ENCODE measurements at regions not wholly inside any gene's neighbourhood (a gene's known extent, or its start where the extent isn't known, plus 50 kb on each side); places are given as distances from the start of the nearest gene placed in this dataset.

DNA sequence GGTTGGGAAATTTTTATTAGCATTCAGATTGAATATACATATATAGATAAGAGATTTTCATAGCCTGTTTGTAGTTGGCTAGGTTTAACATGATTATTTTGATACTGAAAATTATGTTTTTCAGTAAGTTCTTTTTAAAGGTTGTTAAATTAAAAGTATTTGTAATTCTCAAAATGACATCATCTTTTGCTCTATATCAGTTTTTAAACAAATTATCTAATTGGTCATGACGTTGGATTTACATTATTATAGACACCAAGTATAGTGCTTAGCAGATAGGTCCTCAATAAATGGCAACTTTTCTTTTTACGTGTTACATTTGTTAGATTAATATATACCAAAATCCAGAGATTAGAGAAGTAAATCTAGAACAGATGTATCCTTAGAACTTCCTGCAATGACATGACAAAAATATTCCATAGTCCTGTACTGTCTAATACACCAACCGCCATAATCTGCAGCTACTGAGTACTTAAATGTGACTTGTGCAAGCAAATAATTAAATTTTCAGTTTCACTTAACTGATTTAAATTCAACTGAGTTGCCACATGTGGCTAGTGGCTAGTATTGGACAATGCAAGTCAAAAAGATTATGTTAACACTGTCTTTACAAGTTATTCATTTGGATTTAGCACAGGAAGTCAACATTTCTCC, 1613.1 kb upstream of the TENM3 start:
- Histone ChIP-seq H3K27me3 (ENCODE audit: insufficient read depth, low read depth, severe bottlenecking) (no peaks in the 10 kb centered on the region), H3K27ac (no peak overlapping the region), H3K9me3 (ENCODE audit: severe bottlenecking) (no peaks in the 10 kb centered on the region), H3K4me3 (ENCODE audit: low read depth, low read length) (no peak overlapping the region), H3K36me3 (no peaks in the 10 kb centered on the region)
- TF ChIP-seq, protein P1, sequence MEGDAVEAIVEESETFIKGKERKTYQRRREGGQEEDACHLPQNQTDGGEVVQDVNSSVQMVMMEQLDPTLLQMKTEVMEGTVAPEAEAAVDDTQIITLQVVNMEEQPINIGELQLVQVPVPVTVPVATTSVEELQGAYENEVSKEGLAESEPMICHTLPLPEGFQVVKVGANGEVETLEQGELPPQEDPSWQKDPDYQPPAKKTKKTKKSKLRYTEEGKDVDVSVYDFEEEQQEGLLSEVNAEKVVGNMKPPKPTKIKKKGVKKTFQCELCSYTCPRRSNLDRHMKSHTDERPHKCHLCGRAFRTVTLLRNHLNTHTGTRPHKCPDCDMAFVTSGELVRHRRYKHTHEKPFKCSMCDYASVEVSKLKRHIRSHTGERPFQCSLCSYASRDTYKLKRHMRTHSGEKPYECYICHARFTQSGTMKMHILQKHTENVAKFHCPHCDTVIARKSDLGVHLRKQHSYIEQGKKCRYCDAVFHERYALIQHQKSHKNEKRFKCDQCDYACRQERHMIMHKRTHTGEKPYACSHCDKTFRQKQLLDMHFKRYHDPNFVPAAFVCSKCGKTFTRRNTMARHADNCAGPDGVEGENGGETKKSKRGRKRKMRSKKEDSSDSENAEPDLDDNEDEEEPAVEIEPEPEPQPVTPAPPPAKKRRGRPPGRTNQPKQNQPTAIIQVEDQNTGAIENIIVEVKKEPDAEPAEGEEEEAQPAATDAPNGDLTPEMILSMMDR (IDR thresholded peaks at IDR 0.05; ENCODE audit: low read depth, low read length) = no peak
- no peak for DNase-seq

DNA sequence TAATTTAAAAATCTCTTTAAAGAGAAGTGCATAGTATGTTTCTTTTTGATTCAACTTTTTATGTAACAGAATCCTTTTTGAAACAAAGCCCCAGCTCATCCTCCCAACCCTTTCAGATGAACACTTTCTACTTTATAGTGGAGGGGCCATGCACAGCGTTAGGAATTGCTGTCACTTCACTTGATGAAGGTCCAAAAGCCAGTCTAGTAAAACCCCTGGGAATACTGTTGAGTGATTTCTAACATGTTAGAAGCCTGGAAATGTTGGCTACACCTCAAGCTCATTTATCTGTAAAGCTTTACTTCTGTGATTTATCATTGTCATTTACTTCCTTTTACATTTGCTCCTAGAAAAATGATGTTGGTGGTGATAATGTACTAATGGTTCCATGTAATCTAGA, 1608.9 kb upstream of the TENM3 start:
- Histone ChIP-seq H3K36me3 (no peaks in the 10 kb centered on the region), H3K27ac (no peak overlapping the region), H3K9me3 (ENCODE audit: severe bottlenecking) (no peaks in the 10 kb centered on the region), H3K4me3 (ENCODE audit: low read depth, low read length) (no peak overlapping the region), H3K27me3 (ENCODE audit: insufficient read depth, low read depth, severe bottlenecking) (no peaks in the 10 kb centered on the region)
- no peak for DNase-seq
- TF ChIP-seq, protein P1 (IDR thresholded peaks at IDR 0.05; ENCODE audit: low read depth, low read length) = no peak

DNA sequence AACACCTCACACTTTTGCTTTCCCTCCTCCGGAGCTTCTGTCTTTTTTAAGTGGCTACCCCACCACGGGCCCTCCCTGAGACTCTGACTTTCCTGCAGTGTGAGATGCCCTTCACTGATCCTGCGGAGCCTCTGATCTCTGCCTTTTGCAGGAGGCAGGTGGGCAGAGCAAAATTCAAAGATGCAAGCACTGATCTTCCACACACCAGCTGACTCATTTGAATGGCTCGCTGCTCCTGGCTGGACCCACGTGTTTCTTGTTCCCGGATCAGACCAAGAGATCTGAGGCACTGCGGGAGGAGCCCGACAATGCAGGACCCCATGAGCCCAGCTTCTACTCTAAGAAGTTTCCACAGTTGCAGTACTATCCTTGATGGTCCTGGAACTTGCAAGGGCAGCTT, 1607.9 kb upstream of the TENM3 start:
- Histone ChIP-seq H3K27me3 (ENCODE audit: insufficient read depth, low read depth, severe bottlenecking) (no peaks in the 10 kb centered on the region), H3K36me3 (no peaks in the 10 kb centered on the region), H3K4me3 (ENCODE audit: low read depth, low read length) (no peak overlapping the region), H3K27ac (no peak overlapping the region), H3K9me3 (ENCODE audit: severe bottlenecking) (no peaks in the 10 kb centered on the region)
- TF ChIP-seq, protein P1 (IDR thresholded peaks at IDR 0.05; ENCODE audit: low read depth, low read length) = no peak
- DNase-seq = no peak

GRCh38 chr4:180636696-180637404, 1606.4 kb upstream of the TENM3 start:
- Histone ChIP-seq H3K27me3 (ENCODE audit: insufficient read depth, low read depth, severe bottlenecking) (no peaks in the 10 kb centered on the region), H3K27ac (no peak overlapping the region), H3K4me3 (ENCODE audit: low read depth, low read length) (no peak overlapping the region), H3K9me3 (ENCODE audit: severe bottlenecking) (no peaks in the 10 kb centered on the region), H3K36me3 (no peaks in the 10 kb centered on the region)
- TF ChIP-seq, protein P1 (IDR thresholded peaks at IDR 0.05; ENCODE audit: low read depth, low read length) = no peak
- DNase-seq = no peak

GRCh38 chr4:180637616-180638015, 1605.6 kb upstream of the TENM3 start:
- Histone ChIP-seq H3K27ac (no peak overlapping the region), H3K4me3 (ENCODE audit: low read depth, low read length) (no peak overlapping the region), H3K36me3 (no peaks in the 10 kb centered on the region), H3K9me3 (ENCODE audit: severe bottlenecking) (no peaks in the 10 kb centered on the region), H3K27me3 (ENCODE audit: insufficient read depth, low read depth, severe bottlenecking) (no peaks in the 10 kb centered on the region)
- DNase-seq = no peak
- TF ChIP-seq, protein P1 (IDR thresholded peaks at IDR 0.05; ENCODE audit: low read depth, low read length) = no peak
